Stimulated activated CD8-positive, alpha-beta memory T cell treated with anti-CD3 and anti-CD28 coated beads, Interleukin-15, amount 100 ng/mL, for 4 hours (primary cell): ENCODE measurements at regions not wholly inside any gene's neighbourhood (a gene's known extent, or its start where the extent isn't known, plus 50 kb on each side); places are given as distances from the start of the nearest gene placed in this dataset.
"Not testable (repeated sequence)": the region's sequence is repeated elsewhere in the genome, so short reads cannot be mapped to it uniquely, and the experiment has no call there.

Source experiments
- DNase-seq, 2 donors: peaks; one replicate each; pipeline ENCODE4 v3.0.0-alpha.2; 2020; ENCODE audit warnings: low read depth in 2 of 2

GRCh38 chrX:13186643-13187042 is 133.2 kb downstream of the ATXN3L start:
- DNase-seq: not testable (repeated sequence)

- DNase-seq: no peak
Observed at GRCh38 chrX:13180807-13181206, 136.4 kb upstream of the FAM9C start.

GRCh38 chrX:13179586-13179985 is 135.2 kb upstream of the FAM9C start:
- DNase-seq: no peak

GRCh38 chrX:13179100-13179499 is 134.7 kb upstream of the FAM9C start:
- DNase-seq: no peak

GRCh38 chrX:13177921-13178566 is 133.6 kb upstream of the FAM9C start:
- DNase-seq: no peak

- DNase-seq: no peak
Observed at GRCh38 chrX:13175056-13175455, 130.6 kb upstream of the FAM9C start.

- DNase-seq: no peak
Observed at GRCh38 chrX:13170966-13171558, 126.6 kb upstream of the FAM9C start.

- DNase-seq: no peak
Observed at GRCh38 chrX:13169684-13170083, 125.3 kb upstream of the FAM9C start.

- DNase-seq: no peak
Observed at GRCh38 chrX:13168269-13168668, 123.8 kb upstream of the FAM9C start.

- DNase-seq: no peak
Observed at GRCh38 chrX:13167481-13168231, 123.2 kb upstream of the FAM9C start.

GRCh38 chrX:13165266-13166189 is 121.1 kb upstream of the FAM9C start:
- DNase-seq: no peak

GRCh38 chrX:13164611-13165010 is 120.2 kb upstream of the FAM9C start:
- no peak for DNase-seq

- no peak for DNase-seq
Observed at GRCh38 chrX:13162772-13163410, 118.5 kb upstream of the FAM9C start.

GRCh38 chrX:13159886-13160285 is 115.5 kb upstream of the FAM9C start:
- no peak for DNase-seq

GRCh38 chrX:13158911-13159310 is 114.5 kb upstream of the FAM9C start:
- no peak for DNase-seq

- not testable (repeated sequence) for DNase-seq
Observed at GRCh38 chrX:13155550-13155949, 111.1 kb upstream of the FAM9C start.

GRCh38 chrX:13153796-13154195 is 109.4 kb upstream of the FAM9C start:
- DNase-seq: no peak

GRCh38 chrX:13152518-13153185 is 108.2 kb upstream of the FAM9C start:
- no peak for DNase-seq

- peak in 1 of 2 donors; percentile 20 for DNase-seq
Observed at GRCh38 chrX:13151828-13152517, 107.6 kb upstream of the FAM9C start.

- DNase-seq: no peak
Observed at GRCh38 chrX:13149702-13150350, 105.4 kb upstream of the FAM9C start.
